Islet precursor cell (in vitro differentiated cells): ENCODE measurements at regions not wholly inside any gene's neighbourhood (a gene's known extent, or its start where the extent isn't known, plus 50 kb on each side); places are given as distances from the start of the nearest gene placed in this dataset.

Experiments used
- DNase-seq: peaks from one replicate; pipeline ENCODE4 v3.0.0-alpha.2; 2018

DNA sequence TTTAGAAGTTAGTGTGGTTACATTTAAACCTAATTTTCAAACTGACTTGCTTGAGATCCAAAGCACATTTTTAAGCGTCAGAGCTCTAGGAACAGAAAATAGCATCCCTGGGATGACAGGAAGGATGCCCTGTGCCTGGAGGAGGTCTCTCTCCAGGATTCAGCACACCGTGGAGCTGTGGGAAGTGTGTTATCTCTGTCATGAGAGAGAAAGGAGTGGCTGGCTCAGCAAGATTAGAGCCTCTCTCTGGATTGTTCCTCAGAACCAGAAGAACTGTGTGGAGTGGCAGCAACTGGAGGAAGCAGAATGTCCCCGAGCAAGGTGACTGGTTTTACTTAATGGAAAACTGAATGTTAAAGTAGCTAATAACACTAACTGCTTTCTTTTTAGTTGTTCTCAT lies 233.6 kb upstream of the TGFBR2 start:
- no peak for DNase-seq

DNA sequence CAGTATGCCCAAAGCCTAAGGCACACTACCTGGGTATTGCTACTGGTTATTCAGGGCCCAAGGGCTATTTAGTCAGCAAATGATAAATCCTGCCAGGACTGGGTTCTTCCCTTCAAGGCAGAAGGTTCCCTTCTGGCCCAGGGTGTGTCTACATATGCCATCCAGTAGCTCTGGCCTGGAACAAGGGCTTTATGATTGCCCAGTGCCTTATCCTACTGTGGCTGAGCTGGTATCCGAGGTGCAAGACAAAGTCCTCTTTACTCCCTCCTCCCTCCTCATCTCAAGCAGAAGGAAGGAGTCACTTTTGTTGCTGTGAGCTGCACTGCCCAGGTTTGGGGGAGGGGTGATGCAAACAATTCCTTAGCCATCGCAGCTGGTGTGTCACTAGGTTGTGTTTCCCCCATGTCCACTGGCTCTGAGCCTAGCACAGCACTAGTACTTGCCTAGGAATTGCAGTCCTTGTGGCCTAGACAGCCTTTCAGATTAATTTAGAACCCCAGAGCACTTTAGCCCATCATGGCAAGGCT lies 221.8 kb upstream of the TGFBR2 start:
- no peak for DNase-seq

DNA sequence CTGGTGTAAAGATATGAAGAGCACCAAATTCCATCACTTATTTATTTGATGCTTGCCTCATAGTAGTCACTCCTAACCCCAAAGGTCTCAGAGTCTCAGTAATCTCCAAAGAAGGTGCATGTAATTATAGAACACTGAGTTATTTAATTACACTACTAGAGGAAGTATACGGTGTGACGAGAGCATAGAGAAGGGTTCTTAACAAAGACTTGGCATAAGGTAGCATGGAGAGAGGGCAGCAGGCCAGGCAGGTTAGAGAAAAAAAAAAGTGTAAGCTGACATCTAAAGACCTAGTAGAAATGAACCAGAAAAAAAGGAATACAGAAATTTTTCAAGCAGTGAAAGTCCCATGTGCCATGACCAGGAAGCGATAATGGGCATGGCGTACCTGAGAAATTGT lies 213.3 kb upstream of the TGFBR2 start:
- no peak for DNase-seq

DNA sequence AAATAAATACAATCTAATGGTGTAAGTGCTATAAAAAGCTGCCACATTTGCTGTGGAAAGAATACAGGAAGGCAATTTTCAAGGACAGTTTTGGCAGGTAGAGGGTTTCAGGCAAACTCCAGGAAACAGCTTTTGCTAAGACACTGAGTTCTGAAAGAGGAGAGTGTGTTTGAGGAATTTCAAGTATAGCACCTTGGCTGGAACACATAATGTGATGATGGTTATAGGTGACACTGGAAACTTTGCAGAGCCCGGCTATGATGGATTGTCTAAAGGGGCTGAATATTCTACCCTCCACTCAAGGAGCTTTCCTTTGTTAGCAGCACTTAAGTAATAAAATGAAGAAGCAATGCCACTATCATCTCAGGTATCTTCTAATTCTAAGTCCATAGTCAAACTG lies 209.4 kb upstream of the TGFBR2 start:
- no peak for DNase-seq

DNA sequence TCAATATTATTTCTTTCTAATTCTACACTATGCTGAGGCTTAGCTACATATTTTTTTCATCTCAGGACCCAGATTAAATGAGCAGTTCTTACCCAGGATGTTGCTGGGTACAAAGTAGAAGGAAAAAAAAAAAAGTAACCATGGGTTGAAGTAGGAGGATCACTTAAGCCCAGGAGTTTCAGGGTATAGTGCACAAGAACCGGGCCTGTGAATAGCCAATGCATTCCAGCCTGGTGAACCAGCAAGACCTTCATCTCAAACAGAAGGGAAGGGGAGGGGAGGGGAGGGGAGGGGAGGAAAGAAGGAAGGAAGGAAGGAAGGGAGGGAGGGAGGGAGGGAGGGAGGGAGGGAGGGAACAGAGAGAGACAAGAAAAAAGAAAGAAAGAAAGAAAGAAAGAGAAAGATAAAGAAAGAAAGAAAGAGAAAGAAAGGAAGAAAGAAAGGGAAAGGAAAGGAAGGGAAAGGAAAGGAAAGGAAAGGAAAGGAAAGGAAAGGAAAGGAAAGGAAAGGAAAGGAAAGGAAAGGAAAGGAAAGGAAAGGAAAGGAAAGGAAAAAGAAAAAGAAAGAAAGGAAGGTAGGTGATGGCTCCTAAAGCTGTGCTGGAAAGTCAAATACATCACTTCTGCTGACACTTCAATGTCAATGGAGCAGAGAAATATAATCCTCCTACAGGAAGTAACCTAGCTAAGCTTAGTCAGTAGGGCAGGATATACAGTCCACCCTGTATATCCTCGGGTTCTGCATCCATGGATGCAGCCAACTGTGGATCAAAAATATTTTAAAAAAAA lies 206.8 kb upstream of the TGFBR2 start:
- DNase-seq: peak; percentile 60

DNA sequence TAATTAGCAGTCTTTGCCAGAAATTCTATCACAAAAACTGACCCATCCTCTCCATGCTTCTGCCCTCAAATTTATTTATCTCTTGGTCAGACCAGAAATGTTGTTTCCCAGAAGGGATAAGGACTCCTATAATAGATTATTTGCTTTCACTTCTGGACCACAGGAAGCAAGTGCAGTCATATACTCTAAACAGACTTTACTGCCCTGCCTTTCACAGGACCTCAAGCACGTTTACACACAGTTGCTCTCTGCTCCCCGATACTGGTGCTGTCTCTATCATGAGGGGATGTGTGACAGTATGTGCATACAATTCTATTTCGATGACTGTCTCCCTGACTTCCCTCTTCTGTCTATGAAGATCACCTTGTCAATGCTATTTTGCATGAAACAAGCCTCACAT lies 205.5 kb upstream of the TGFBR2 start:
- DNase-seq: no peak

DNA sequence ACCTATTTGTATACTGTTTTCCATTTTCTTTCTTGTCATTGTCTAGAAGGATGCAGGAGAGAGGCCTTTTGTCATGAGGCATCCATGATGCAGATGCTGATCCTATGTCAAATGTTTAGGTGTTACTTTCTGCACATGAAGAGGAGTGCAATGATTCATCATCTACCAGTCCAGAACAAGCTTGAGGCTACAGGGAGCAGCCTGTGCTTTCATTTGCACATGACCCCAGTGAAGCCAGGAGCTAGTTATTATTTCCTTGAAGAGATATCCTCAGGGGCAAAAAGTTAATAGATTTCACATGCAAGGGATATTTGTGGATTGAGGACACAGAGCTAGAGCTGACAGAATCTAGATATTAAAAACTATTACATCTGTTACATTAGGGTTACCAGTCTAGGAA lies 204.4 kb upstream of the TGFBR2 start:
- DNase-seq: no peak

DNA sequence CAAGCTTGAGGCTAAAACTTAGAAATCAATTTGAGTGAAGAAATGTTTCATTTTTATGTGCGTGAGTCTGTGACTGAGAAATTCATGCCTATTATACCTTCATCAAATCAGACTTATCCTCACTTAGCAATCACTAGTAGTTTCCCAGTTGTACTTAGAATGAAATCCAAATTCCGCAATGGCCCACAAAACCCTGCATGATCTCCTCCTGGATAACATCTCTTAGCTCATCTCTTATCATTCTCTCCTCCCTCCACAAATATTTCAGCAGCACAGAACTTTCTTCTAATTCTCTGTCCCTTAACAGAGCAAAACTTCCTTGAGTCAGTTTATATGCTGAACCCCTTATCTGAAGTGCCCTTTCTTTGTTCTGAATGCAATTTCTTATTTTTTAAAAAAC lies 198.8 kb upstream of the TGFBR2 start:
- DNase-seq: no peak

DNA sequence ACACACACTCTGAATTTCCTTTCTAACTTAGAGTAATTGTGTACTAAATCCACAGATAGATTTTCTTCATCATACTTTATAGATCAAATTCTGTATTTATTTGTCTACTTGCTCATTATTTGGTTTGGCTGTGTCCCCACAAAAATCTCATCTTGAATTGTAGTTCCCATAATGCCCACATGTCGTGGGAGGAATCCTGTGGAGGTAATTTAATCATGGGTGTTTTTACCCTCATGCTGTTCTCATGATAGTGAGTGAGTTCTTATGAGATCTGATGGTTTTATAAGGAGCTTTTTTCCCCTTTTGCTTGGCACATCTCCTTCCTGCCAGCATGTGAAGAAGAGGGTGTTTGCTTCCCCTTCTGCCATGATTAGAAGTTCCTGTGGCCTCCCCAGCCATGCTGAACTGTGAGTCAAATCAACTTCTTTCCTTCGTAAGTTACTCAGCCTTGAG lies 198.3 kb upstream of the TGFBR2 start:
- DNase-seq: no peak

DNA sequence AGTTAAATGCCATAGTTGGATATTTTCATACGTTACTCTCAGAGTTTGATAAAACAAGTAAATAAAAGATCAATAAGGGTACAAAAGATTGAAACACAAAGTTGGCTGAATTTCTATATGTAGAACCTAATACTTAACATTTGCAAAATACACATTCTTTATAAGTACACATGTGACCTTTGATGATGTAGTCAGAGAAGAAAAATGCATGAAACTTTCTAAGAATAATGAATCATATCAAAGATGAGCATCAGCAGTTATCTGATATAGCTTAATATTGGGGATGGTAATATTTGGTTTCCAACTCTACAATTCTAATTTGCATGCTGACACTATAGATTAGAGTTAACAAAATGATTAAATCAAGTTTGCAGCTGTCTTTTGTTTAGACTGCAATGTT lies 188.0 kb upstream of the TGFBR2 start:
- DNase-seq: no peak

DNA sequence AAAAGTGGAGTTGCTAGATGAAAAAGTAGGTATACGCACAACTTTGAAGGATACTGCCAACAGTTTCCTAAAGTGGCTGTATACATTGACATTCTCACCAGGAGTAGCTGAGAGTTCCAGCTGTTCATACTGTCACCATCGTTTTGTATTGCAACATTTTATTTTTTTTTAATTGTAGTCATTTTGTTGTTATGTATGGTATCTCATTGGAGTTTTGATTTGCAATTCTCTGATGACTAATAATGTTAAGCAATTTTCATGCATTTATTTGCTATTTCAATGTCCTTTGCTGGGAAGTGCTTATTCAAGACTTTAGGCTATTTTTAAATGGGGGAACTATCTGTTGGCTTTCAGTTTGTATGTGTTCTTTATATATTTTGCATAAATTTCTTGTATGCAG lies 185.1 kb upstream of the TGFBR2 start:
- no peak for DNase-seq

DNA sequence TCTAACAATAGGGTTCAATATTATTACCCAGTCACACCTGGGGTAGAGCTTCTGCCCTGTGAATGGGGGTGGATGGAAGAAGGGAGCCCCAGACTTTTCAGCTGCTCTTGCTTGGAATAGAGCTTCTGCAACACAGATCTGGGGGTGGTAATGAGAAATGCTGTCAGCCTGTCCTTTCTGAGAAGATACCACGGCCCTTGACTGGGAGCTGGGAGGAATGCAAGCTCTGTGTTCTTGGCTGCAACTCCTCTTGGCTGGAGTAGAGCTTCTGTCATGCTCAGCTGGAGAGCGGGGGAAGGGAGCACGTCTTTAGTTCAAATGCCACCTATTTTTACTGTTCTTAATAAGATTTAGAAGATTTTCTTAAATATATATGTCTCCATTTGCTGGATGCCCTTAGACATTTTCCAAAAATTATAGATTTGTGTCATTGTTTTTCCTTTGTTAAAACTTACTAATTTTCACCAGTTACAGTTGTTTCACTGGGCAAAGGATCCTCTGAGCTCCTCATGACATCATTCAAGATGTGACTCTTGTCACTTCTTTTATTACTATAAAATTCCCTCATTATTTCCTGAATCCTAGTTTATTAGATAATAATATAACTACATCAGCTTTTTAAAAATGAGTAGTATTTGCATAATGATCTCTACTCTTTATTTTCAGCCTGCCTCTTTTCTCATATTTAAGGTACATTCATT lies 180.0 kb upstream of the TGFBR2 start:
- no peak for DNase-seq

DNA sequence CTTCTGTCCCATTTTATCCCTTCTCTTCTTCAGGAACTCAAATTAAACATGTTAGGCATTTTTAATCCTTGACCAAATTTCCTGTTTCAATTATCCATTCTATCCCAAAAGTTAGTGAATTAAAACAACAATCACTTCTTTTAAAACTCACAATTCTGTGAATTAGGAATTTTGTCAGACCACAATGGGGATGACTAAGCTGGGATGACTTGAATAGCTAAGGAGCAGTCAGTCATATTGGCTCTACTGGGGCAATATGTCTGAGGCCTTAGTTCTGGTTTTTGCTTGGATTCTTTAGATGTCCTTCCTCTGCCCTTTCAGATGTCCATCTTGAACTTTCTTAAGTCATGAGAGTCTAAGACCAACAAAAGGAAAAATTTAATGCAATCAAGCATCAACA lies 178.2 kb upstream of the TGFBR2 start:
- DNase-seq: no peak

DNA sequence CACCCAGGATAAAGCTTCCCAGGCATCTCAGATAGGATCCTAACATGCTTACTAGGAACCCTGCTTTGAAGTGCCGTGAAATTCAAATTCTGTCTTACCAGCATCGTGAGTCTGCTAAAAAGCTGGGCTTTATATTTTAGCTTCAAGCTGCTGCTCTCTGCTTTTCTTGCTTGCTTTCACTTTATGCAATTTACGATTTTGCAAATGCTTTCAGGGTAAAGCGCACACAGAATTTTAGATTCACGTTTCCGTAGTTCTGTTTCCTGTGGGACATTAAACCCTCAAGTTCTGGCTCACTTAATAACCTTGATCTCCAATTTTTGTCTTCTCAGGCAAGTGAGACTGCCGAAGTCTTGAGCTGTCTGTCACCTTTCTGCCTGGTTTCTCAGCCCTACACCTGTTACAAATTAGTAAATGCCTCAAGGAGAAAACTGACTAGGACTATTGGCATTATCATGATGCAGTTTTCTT lies 170.5 kb upstream of the TGFBR2 start:
- DNase-seq: no peak

DNA sequence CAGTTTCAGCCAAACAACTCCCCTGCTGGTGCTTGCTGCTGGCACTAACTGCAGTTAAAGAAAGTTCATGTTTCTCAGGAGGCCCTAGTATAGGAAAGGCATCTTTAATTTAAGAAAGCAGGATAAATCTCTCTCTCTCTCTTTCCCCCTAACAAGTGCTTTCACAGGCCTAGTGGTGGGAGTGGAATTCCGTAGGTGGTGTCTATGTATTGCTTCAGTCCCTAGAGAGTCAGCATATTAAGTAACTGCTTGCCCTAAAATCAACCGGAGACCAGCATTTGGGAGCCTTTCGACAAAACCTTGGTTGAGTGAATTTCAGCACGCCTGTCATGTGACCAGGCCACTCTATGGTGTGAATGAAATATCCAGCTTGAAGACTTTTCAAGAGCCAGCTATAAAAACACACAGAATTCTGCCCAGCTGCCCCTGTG lies 169.2 kb upstream of the TGFBR2 start:
- DNase-seq: no peak

DNA sequence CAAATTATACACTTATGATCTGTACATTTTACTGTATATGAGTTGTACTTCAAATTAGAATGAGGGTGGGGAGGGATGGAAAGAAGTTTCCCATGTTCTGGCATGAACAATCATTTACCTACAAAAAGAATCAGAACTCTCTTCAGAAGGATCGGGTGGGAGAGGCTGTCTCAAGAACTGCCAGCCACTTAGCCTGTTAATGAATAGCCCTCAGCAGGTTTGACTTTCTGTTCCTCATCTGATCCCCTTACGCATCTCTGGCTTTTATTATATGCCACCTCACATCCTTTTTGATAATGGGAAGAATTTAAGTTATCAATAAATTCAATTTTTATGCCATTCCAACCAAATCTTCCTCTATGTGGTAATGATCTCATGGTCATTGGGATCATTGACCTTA lies 168.3 kb upstream of the TGFBR2 start:
- DNase-seq: no peak

DNA sequence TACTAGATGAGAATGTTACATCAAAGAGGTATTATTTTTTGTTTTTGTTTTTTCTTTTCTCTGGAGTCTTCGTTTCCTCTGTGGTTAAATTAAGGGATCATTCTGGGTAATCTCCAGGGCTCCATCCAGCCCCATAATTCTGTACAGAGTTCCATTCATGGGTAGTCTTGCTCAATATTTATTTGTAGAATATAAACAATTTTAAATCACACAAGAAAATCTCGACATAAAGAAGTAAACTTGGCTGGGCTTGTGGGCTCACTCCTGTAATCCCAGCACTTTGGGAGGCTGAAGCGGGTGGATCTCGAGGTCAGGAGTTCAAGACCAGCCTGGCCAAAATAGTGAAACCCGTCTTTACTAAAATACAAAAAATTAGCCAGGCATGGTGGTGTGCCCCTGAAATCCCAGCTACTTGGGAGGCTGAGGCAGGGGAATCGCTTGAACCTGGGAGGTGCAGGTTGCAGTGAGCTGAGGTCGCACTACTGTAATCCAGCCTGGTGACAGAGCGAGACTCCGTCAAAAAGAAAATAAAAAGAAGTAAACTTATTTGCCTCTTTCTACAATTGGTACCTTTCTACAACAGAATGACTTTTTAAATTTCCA lies 166.8 kb upstream of the TGFBR2 start:
- no peak for DNase-seq

DNA sequence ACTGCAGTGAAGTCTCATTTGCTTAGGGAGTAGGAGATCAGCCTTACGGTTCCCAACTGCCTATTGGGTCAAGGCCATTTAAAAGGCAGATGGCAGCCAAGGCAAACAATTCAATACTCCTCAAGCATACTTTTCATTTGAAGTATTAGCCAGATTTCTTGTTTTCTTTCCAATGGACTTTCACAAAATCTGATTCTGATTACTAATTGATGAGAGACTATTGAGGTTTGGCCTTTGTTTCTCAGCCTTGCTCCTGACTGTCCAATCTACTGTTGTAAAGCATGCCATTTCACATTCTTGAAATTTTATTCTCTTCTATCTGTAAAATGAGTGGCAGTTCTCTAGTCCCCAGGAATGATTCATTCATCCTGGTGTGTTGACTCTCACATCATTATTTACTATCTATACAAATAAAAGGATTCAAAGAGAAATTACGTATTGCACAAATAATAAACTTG lies 166.2 kb upstream of the TGFBR2 start:
- no peak for DNase-seq

DNA sequence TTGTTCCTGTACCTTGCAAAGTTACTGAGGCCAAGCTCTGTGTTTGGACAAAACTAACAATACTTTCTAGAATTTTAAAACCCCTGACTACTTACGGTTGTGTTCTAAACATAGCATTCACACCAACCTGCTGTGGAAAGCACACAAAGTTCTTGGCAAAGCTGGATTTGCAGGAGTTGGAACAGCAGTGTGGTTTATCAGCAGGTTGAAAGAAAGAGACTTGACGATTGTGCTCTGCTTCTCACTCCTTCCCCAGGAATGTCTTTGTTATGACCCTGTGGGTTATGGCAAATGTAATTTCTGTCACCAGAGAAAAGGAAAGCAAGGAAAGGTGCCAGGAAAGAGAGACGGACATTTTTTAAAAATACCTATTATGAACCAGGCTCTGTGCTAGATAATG lies 165.5 kb upstream of the TGFBR2 start:
- DNase-seq: no peak

DNA sequence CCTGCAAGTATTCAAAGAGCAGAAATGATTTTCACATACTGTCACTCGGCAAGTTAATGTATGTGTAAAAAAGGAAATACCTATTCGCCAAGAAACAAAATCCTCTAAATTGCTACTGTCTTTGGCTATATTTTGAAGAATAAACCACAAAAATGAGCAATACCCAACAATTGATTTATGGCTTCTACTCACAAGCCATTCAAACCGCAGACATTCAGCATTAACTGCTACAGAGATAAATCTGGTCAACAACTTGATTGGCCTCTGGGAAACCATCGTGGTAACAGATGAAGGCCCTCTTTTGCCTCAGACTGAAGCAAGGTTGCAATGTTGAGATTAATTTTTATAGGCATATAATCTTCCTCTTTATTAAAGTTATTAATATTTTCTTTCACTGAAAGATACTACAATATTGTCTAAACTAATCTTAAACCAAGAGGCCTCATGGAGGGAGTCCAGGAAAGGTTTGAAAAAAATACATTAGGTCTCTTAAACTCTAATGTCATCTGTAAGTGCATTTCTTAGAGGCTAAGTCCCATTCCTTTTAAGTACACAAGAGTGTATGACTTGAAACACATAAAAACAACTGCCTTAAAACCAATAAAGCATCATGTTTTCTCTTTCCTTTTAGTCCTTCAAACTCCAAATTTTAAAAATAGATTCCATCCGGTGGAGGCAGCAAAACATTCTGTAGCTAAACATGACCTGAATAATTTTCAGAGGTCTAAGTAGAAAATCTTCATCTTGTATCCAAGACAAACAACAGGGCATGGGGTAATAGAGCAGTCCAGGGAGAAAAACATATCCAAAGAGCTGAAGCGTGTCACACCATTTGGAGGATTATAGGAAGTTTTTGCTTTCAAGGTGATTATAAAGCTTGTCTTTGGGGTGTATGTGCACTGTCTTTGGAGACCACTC lies 162.4 kb upstream of the TGFBR2 start:
- no peak for DNase-seq

DNA sequence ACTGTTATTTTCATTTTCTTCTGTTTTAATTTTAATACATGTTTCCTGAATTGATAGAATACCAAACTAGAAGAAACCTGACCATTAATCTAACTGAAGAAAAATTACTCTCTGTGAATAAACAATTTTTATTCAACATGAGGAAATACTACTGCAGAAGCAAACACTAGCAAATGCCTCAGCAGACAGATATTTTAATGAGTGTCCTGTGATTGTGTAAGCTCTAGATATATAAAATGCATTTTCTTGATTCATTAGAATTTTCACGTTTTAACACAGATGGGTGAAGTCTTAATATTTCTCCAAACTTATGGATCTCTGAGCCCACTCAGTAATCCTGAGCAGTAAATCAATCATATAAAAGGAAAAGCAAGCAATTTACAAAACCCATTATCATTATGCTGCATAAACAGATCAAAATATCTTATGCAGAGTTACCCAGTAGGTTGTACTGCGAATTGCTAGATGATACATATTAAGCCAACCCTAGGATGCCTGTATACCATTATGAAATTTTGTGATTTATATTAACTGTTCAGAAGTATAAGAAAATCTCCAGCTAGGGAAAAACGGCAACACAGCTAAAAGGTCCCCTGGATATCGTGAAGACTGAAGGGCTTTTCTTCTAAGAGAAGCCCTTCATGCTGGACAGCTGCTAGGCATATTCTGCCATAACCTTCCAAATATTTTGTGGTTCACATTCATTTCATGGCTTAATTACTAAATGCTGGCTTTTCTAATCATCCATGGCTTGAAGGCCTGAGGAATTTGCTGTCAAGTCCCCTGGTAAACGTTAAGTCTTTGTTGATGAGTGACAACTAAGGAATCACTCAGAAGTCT lies 157.7 kb upstream of the TGFBR2 start:
- no peak for DNase-seq

DNA sequence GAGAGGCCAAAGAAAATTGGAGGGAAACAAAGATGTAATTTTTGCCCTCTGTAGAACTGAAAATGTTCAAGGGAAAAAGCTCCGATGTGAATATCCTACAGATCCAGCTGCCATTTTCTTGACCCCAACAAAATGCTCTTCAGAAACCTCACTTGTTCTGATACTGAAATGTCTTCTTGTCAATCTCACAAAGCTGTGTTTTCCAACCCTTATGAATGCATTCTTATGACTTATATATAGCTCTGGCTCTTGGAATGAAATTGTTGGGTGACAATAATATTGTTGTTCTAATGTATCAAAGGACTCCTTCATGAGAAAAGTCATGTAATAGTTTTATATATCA lies 157.1 kb upstream of the TGFBR2 start:
- no peak for DNase-seq
